GM21786 (cell line): ENCODE measurements at regions not wholly inside any gene's neighbourhood (a gene's known extent, or its start where the extent isn't known, plus 50 kb on each side); places are given as distances from the start of the nearest gene placed in this dataset.
A peak's percentile ranks its signal among the peaks of the same experiment; 100 is the strongest.
"Not testable (repeated sequence)": the region's sequence is repeated elsewhere in the genome, so short reads cannot be mapped to it uniquely, and the experiment has no call there.

ENCODE experiments used
- ATAC-seq: cut with Tn5 transposase; IDR thresholded peaks from one replicate; pipeline ENCODE4 v1.9.1; 2021; ENCODE audit not compliant: unreplicated experiment

DNA sequence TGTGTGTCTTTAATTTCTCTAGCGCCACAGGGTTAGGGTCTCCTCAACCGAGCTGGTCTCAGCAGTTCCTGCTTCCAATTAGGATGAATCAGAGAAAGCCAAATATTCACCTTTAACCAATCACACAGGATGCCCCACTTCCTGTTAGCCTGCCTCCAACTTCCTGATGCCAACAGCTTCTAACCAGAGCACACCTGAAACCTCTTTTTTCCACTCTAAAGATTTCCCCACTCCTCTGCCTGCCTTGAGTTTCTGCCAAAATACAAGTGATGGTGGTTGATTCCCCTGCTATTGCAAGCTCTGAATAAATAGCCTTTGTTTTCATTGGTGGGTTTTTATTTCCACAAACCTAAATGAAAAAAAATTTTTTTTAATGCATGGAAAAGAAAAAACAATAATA, 144.7 kb upstream of the UST start:
- ATAC-seq, result no peak

GRCh38 chr6:148608199-148608951, 138.5 kb upstream of the UST start:
- ATAC-seq, result no peak

DNA sequence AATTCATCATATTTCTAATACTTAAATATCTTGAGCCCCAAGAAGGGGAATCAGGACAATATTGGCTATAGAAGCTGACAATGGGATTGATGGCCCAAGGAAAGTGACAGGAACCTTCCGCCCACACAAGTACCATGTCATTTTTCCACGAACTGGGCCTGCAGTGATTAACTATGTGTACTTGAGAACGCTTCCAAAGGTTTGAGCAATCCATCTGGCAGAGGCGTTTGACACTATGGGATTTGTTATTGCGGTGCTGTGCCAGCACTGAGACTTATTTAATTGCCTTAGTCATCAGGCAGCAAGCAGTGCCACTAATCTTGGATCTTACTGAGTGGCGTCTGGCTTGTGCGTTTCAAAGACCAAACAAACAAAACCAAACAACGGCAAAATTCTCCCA, 135.6 kb upstream of the UST start:
- ATAC-seq, result no peak

DNA sequence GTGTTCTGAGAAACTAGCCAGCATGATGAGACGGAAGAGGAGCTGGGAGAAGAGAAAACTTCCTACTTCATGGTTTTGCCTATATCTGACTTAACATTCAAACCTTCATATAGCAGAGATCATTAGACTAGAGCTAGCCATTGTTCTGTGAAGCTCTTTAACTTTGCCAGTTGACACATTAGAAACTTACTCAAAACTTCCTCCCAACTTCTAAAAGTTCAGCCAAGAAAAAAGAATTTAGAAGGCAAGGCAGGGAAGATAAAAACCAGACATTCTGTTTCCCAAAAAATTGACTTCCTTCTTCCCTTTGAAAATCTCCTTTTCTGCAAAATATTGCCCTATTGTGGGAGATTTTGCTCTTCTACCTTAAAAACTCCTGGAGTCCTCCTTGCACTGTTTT, 134.8 kb upstream of the UST start:
- ATAC-seq, result no peak

DNA sequence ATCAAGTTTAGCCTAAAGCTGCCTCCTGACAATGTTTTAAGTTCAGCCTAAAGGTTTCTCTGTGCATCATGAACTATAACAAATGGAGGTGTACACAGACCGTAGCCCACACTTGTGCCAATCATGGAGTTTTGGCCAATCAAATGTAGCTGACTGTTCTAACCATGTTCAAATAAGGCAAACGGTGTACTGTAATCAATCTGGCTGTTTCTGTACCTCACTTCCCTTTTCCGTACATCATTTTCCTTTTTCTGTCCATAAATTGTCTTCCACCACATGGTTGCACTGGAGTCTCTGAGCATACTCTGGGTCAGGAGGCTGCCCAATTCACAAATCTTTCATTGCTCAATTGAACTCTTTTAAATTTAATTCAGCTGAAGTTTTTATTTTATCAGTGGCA, 132.2 kb upstream of the UST start:
- no peak for ATAC-seq

DNA sequence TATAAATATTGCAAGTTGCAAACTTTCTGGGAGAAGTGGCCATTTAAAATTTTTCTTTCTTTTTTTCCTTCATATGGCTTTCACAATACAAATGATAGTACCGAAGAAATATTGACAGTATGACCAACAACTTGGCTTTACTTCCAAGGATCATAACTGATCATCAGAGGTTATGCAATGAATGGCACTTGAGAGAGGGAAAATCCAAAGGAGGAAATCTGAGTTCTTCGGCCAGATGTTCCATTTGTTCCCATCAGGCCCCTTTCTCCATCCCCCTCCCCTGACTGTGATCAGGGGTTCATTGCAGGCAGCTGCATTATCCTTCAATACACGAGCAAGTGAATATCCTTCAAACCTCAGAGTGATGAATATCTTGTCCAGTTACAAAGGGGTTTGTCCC, 130.0 kb upstream of the UST start:
- ATAC-seq, result no peak

DNA sequence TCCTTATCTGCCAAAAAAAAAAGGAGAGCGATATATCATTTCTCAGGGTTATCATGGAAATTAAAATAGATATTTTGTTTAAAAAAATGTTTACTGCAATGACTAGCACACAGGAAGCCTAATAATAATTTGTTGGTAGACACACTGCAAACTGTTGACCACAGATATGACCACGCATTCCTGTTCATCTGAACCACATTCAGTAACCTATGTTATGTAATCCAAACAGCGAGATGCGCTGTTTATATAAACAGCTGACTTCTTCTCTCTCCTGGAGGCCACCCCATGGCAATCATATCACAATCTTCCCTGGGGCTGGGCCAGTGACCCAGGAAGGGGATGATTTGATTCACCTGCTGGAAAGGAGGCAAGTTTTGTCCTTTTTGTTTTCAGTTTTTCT, 129.3 kb upstream of the UST start:
- no peak for ATAC-seq

GRCh38 chr6:148619891-148620290, 126.9 kb upstream of the UST start:
- no peak for ATAC-seq

- ATAC-seq, result peak; percentile 81
Measured at GRCh38 chr6:148620579-148621298, 126.1 kb upstream of the UST start.

- no peak for ATAC-seq
Measured at GRCh38 chr6:148625609-148626008, 121.2 kb upstream of the UST start.

DNA sequence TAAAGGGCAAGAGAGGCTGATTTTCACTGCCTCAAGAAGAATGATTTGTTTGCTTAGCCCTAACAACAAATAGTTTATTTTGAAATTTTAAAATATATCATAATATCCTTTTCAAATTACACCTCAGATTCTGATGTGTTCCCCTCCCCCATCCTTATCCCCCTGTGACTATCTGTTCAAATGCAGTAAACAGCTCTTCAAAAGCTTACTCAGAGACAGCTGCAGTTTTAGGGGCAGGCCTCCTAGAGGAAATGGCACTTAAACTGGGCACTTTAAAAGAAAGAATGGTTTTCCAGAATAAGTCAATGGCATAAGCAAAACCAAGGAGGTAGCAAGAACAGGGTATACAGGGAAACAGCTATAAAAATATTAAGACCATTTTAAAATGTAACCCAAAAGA, 118.6 kb upstream of the UST start:
- ATAC-seq, result no peak

DNA sequence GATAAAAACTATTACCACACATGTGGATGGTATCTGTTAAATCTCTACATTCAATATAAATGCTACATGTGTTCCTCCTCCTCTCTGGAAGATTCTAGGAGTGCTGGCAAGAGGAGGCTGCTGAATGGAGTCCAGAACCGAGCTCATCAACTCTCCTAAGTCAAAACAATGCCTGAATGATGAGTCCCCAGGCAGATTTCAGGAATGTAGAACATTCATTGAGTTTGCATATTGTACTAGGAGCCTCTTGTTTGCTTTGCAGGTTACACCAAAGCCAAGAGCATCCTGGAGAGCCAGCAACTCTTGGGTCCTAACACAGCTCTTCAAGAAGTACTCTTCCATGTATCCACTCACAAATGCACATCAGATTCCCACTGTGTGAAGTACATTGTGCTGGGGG, 117.6 kb upstream of the UST start:
- no peak for ATAC-seq

GRCh38 chr6:148629592-148630465, 117.0 kb upstream of the UST start:
- no peak for ATAC-seq

DNA sequence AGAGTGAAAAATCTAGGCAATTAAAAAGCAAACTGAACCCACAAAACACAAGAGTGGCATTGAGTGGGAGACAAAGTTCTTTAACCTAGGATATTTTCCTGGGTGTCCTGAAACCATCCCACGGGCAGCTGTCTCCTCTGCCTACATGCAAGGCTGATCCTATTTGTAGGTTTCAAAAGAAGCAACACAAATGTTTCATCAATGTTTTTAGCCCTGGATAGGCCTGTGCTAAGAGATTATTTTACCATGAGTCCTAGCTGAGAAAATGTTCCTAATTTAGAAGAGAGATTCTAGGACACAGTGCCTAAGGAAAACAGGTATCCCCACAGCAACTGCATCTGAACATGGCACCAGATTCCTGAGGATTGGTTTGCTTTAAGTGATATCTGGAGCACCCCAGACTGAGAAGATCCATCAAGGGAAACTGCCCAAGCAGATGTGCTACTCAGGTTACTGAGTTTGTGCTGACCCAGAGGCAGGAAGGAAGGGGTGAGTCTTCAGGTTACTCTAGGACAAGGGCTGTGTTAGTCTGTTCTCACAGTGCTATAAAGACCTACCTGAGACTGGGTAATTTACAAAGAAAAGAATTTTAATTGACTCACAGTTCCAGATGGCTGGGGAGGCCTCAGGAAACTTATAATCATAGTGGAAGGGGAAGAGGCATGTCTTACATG, 111.6 kb upstream of the UST start:
- no peak for ATAC-seq

GRCh38 chr6:148641836-148642235, 105.0 kb upstream of the UST start:
- not testable (repeated sequence) for ATAC-seq

GRCh38 chr6:148643208-148643607, 103.6 kb upstream of the UST start:
- not testable (repeated sequence) for ATAC-seq

GRCh38 chr6:148645049-148645448, 101.8 kb upstream of the UST start:
- not testable (repeated sequence) for ATAC-seq

DNA sequence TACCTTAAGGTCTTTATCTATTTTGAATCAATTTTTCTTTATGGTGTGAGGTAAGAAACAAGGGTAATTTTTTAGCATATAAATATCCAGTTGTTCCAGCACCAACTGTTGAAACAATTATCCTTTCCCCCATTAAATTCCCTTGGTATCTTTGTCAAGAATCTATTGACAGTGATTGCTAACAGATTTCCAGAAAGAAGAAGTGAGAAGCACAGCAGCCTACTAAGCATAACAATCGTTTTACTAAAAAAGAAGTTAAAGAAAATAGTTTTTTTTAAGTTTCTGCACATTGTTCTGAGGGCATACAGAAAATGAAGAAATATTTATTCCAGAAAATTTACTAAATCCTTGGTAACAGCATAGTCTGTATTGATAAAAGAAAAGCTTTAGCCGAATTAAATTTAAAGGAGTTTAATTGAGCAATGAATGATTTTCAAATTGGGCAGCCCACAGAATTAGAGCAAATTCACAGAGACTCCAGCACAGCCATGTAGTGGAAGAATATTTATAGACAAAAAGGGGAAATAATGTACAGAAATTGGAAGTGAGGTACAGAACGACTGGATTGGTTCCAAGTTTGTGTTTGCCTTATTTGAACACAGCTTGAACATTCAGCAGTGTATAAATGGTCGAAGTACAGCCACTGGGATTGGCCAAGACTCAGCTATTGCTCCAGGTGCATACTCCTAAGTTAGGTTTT, 97.9 kb upstream of the UST start:
- no peak for ATAC-seq

- no peak for ATAC-seq
Measured at GRCh38 chr6:148649454-148649963, 97.3 kb upstream of the UST start.

GRCh38 chr6:148650941-148651505, 95.8 kb upstream of the UST start:
- ATAC-seq, result no peak
